PC-3 (cell line): ENCODE measurements at regions not wholly inside any gene's neighbourhood (a gene's known extent, or its start where the extent isn't known, plus 50 kb on each side); places are given as distances from the start of the nearest gene placed in this dataset.

ENCODE experiments used
- ATAC-seq: fragments of 200-7000 bp; cut with Tn5 transposase; 2 replicates; pipeline ENCODE4 v1.9.1; 2020; ENCODE audit warnings: mild to moderate bottlenecking, moderate library complexity
- BruUV-seq: library from RNA; stranded (reverse); fragments of 400-500 nt; replicated peaks from 2 replicates; lab custom pipeline; 2021; lab: Mats Ljungman, UMichigan
- CTCF ChIA-PET: fragments of 300-600 bp; sonication (Branson Sonifier 250); formaldehyde crosslinking; loops from one replicate; lab custom pipeline; 2022; ENCODE audit warnings: antibody characterized with exemption; lab: Charles Lee
- POLR2A ChIA-PET: fragments of 300-600 bp; sonication (Branson Sonifier 250); formaldehyde crosslinking; loops from one replicate; lab custom pipeline; 2022; ENCODE audit warnings: antibody characterized with exemption; ENCODE audit not compliant: unreplicated experiment; lab: Charles Lee
- DNase-seq: peaks from one replicate; pipeline ENCODE4 v3.0.0-alpha.2; 2015
- H2AFZ ChIP-seq: fragments of 300-600 bp; sonication (generic); 2 replicates; pipeline ENCODE4 v1.6.0; 2016; ENCODE audit warnings: antibody characterized with exemption, low read length
- H3F3A ChIP-seq: fragments of 300-600 bp; sonication (generic); one replicate; pipeline ENCODE4 v1.6.0; 2017; ENCODE audit warnings: antibody characterized with exemption, low read length, control low read depth, mild to moderate bottlenecking; ENCODE audit not compliant: unreplicated experiment
- H3K27ac ChIP-seq: fragments of 300-600 bp; sonication (generic); 2 replicates; pipeline ENCODE4 v1.5.1; 2016; ENCODE audit warnings: mild to moderate bottlenecking, low read length
- H3K27me3 ChIP-seq: fragments of 300-600 bp; sonication (generic); 2 replicates; pipeline ENCODE4 v1.6.1; 2016; ENCODE audit warnings: low read length, mixed read lengths
- H3K36me3 ChIP-seq: fragments of 300-600 bp; sonication (generic); 2 replicates; pipeline ENCODE4 v1.6.1; 2016; ENCODE audit warnings: low read depth, mixed run types, low read length, mixed read lengths
- H3K4me1 ChIP-seq: fragments of 300-600 bp; sonication (generic); 2 replicates; pipeline ENCODE4 v1.5.1; 2016; ENCODE audit warnings: low read length; ENCODE audit not compliant: insufficient read depth
- H3K4me2 ChIP-seq: fragments of 300-600 bp; sonication (generic); 2 replicates; pipeline ENCODE4 v1.6.0; 2016; ENCODE audit warnings: low read length
- H3K4me3 ChIP-seq: fragments of 300-600 bp; sonication (generic); 2 replicates; pipeline ENCODE4 v1.5.1; 2016; ENCODE audit warnings: mild to moderate bottlenecking, low read length, mixed read lengths
- H3K79me2 ChIP-seq: fragments of 300-600 bp; sonication (generic); 2 replicates; pipeline ENCODE4 v1.6.1; 2017; ENCODE audit warnings: low read length, mixed read lengths
- H3K9ac ChIP-seq: fragments of 300-600 bp; sonication (generic); 2 replicates; pipeline ENCODE4 v1.6.0; 2016; ENCODE audit warnings: mild to moderate bottlenecking, low read length
- H3K9me2 ChIP-seq: fragments of 300-600 bp; sonication (generic); replicated peaks from 2 replicates; pipeline ENCODE4 v1.6.1; 2016; ENCODE audit warnings: mixed run types, low read length, mixed read lengths
- H3K9me3 ChIP-seq: fragments of 300-600 bp; sonication (generic); 2 replicates; pipeline ENCODE4 v1.6.1; 2016; ENCODE audit warnings: low read length, mixed read lengths
- H4K20me1 ChIP-seq: fragments of 300-600 bp; sonication (generic); 2 replicates; pipeline ENCODE4 v1.6.1; 2016; ENCODE audit warnings: low read length, mixed read lengths
- CTCF ChIP-seq: fragments of 300-600 bp; sonication (generic); conservative IDR thresholded peaks from 2 replicates; pipeline ENCODE4 v1.5.1; 2017; ENCODE audit warnings: antibody characterized with exemption, low read depth, mild to moderate bottlenecking, low read length
- EZH2 ChIP-seq: fragments of 300-600 bp; sonication (generic); IDR thresholded peaks from one replicate; pipeline ENCODE4 v1.6.1; 2017; ENCODE audit warnings: antibody characterized with exemption, mild to moderate bottlenecking, low read length; ENCODE audit not compliant: unreplicated experiment
- EZH2phosphoT487 ChIP-seq: fragments of 300-600 bp; sonication (generic); IDR thresholded peaks from 2 replicates; pipeline ENCODE4 v1.6.1; 2018; ENCODE audit warnings: mild to moderate bottlenecking, antibody characterized with exemption, low read length, borderline replicate concordance
- intact Hi-C: fragments of 100-400 bp; cut with micrococcal nuclease; formaldehyde crosslinking; loops from 2 replicates; pipeline ENCODE4 v1.9.0; 2023

- no peaks in the 10 kb centered on the region for H3K9me3 ChIP-seq
- H2AFZ ChIP-seq = no peak overlapping the region
- no peak for DNase-seq
- ChIA-PET CTCF (no interaction called here), POLR2A (no interaction called here)
- intact Hi-C loops = no loop called here
- no peaks in the 10 kb centered on the region for H3K27me3 ChIP-seq
- H3K9me2 ChIP-seq = no peaks in the 10 kb centered on the region
- no peak overlapping the region for H3K9ac ChIP-seq
- no peak overlapping the region for H3K4me3 ChIP-seq
- no peaks in the 10 kb centered on the region for H4K20me1 ChIP-seq
- H3K27ac ChIP-seq = no peak overlapping the region
- no peak for ATAC-seq
- no peak overlapping the region for H3K4me2 ChIP-seq
- H3K79me2 ChIP-seq = no peaks in the 10 kb centered on the region
- no peaks in the 10 kb centered on the region for H3K4me1 ChIP-seq
- BruUV-seq = no TSS peak
- TF ChIP-seq EZH2phosphoT487 = no peak
- TF ChIP-seq CTCF = no peak
- TF ChIP-seq EZH2 = no peak
- H3K36me3 ChIP-seq = no peaks in the 10 kb centered on the region
- H3F3A ChIP-seq = no peaks in the 10 kb centered on the region
Observed at GRCh38 chr10:95122736-95123135, 53.4 kb upstream of the CYP2C8 start.

- ATAC-seq (no peak), DNase-seq (no peak)
- Histone ChIP-seq H3K4me2 (no peak overlapping the region), H4K20me1 (no peaks in the 10 kb centered on the region), H3K79me2 (no peaks in the 10 kb centered on the region), H3K36me3 (no peaks in the 10 kb centered on the region), H3K4me3 (no peak overlapping the region), H3K9me3 (no peaks in the 10 kb centered on the region), H3K27me3 (peaks cover 7% of the 10 kb centered on the region; the same call in 1 of the 2 replicates), H3K9ac (no peak overlapping the region), H3K4me1 (no peaks in the 10 kb centered on the region), H2AFZ (no peak overlapping the region), H3K9me2 (no peaks in the 10 kb centered on the region), H3F3A (no peaks in the 10 kb centered on the region), H3K27ac (no peak overlapping the region)
- no peak for TF ChIP-seq EZH2phosphoT487
- no peak for TF ChIP-seq CTCF
- TF ChIP-seq EZH2 = no peak
- CTCF ChIA-PET = interaction anchor here (0.6 kb wide), 1 partner anchor 572 kb away, joined by 4 read pairs; the partner anchor contains the start of gene TCTN3
- intact Hi-C loops = no loop called here
- BruUV-seq = no TSS peak
- POLR2A ChIA-PET = no interaction called here
Observed at GRCh38 chr10:95121904-95122303, 52.6 kb upstream of the CYP2C8 start.
